Small intestine (tissue), 7 donors: ENCODE measurements at regions not wholly inside any gene's neighbourhood (a gene's known extent, or its start where the extent isn't known, plus 50 kb on each side); places are given as distances from the start of the nearest gene placed in this dataset.

Experiments used
- DNase-seq, 2 donors: peaks; one replicate each; pipeline versions ENCODE4 v3.0.0 to v3.0.0-alpha.2; 2013
- FAIRE-seq: peaks from 2 replicates; lab custom pipeline; 2012; peaks lifted over from hg19 to GRCh38; lab: Jason Lieb, UNC
- H3K27ac ChIP-seq, 3 donors: one replicate each; pipeline ENCODE4 v1.5.1; 2013; ENCODE audit warnings: low read length in 2 of 3, mild to moderate bottlenecking in 2 of 3, control low read depth in 1 of 3, inconsistent platforms in 1 of 3, low read depth in 1 of 3, moderate library complexity in 1 of 3
- H3K27me3 ChIP-seq, 3 donors: one replicate each; pipeline ENCODE4 v1.6.1; 2013; ENCODE audit warnings: low read length in 3 of 3, inconsistent platforms in 1 of 3; ENCODE audit not compliant: control insufficient read depth in 3 of 3, insufficient read depth in 3 of 3
- H3K36me3 ChIP-seq, 3 donors: one replicate each; pipeline ENCODE4 v1.6.1; 2013; ENCODE audit warnings: low read length in 3 of 3, inconsistent platforms in 1 of 3, low read depth in 1 of 3, mild to moderate bottlenecking in 1 of 3, moderate library complexity in 1 of 3; ENCODE audit not compliant: control insufficient read depth in 3 of 3, insufficient read depth in 2 of 3
- H3K4me1 ChIP-seq, 3 donors: one replicate each; pipeline ENCODE4 v1.6.1; 2013; ENCODE audit warnings: low read length in 2 of 3, inconsistent platforms in 1 of 3, low read depth in 1 of 3, mild to moderate bottlenecking in 1 of 3, moderate library complexity in 1 of 3; ENCODE audit not compliant: control insufficient read depth in 3 of 3, insufficient read depth in 2 of 3
- H3K4me3 ChIP-seq, 3 donors: one replicate each; pipeline ENCODE4 v1.5.1; 2013; ENCODE audit warnings: low read length in 3 of 3, control low read depth in 1 of 3, inconsistent platforms in 1 of 3, low read depth in 1 of 3, mild to moderate bottlenecking in 1 of 3, moderate library complexity in 1 of 3
- H3K9me3 ChIP-seq, 2 donors: one replicate each; pipeline ENCODE4 v1.6.1; 2013; ENCODE audit warnings: low read depth in 1 of 2, low read length in 1 of 2; ENCODE audit not compliant: control insufficient read depth in 2 of 2, insufficient read depth in 1 of 2
- WGBS, 3 donors: extraction: QIAGEN DNeasy Blood & Tissue Kit; methylation state at CpG; one replicate each; pipeline ENCODE4 v1.1.7; 2013; 5-methylcytosine and 5-hydroxymethylcytosine counted together
- donor health status: healthy with polysubstance abuse.
- donor health status: control.
- donor health status: control.
- donor health status: Bipolar disorder and iron deficiency.
- donor health status: healthy.

DNA sequence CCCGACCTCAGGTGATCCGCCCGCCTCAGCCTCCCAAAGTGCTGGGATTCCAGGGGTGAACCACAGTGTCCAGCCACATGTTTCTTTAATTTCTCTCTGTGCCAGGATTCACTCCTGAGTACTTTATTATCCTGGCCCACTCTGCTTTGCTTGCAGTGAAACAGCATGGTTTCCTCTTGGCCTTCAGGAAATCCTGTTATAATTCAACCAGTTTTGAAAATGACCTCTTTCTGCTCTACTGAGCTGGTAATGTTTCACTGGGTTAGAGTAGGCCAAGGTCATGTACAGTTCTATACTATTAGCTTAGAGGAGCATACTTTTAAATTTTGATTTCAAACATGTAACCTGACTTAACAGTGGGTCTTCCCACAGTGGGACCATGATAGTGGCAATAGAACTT is 90.6 kb upstream of the PELI1 start:
- H3K9me3 ChIP-seq: no peaks in the 10 kb centered on the region
- WGBS, 3 donors: 63 to 78% (median 73%) methylated on average over 3 of the region's 3 CpGs

DNA sequence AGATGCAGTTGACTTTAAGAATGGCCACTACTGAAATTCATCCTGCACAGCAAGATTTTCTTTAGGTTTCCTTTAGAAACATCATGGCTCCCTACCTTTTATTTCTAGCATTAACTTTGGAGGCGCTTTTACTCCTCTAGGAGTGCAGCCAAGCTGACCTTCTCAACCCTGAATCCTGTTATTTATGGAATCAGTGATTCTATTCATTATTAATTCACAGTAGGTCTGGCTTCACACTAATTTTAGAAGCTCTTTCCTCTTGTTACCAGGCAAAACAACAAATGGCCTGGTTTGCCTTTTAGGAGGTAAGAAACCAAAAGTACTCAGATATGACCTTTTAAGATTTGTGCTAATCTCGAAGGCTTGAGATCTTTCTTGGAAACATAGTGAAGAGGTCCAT is 93.0 kb upstream of the PELI1 start:
- Histone ChIP-seq H3K4me3 (no peak overlapping the region), H3K9me3 (no peaks in the 10 kb centered on the region), H3K27me3 (no peaks in the 10 kb centered on the region), H3K27ac (no peak overlapping the region), H3K4me1 (no peaks in the 10 kb centered on the region), H3K36me3 (no peaks in the 10 kb centered on the region)
- WGBS, 3 donors: 68 to 91% (median 90%) methylated on average over 2 of the region's 2 CpGs
- no peak for FAIRE-seq
- no peak for DNase-seq

More for the DNA sequence above, 90.6 kb upstream of the PELI1 start:
- H3K4me3 ChIP-seq: no peak overlapping the region
- H3K27me3 ChIP-seq: no peaks in the 10 kb centered on the region
- no peaks in the 10 kb centered on the region for H3K36me3 ChIP-seq
- no peaks in the 10 kb centered on the region for H3K4me1 ChIP-seq
- no peak for DNase-seq
- no peak overlapping the region for H3K27ac ChIP-seq
- no peak for FAIRE-seq

DNA sequence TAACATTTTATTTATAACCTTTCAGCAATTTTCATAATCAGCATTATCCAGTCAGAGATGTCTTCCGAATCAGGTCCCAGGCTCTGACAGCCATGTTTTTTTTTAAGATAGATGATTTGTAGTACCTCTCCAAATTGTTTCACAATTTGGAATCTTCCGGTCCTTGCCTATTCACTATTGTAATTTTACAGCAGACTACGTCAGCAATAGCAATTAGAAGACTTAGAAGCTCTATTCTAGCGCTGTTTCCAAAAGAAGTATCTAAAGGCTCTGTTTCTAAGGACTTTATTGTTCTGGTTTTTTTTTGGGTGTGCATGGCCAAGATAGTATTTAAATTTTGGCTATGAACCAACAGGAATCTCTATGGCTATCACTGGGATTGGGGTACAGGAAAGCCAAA is 94.6 kb upstream of the PELI1 start:
- no peak overlapping the region for H3K27ac ChIP-seq
- no peaks in the 10 kb centered on the region for H3K9me3 ChIP-seq
- 88 to 95% (median 93%) methylated on average over 4 of the region's 4 CpGs for WGBS, 3 donors
- no peaks in the 10 kb centered on the region for H3K36me3 ChIP-seq
- H3K27me3 ChIP-seq: no peaks in the 10 kb centered on the region
- H3K4me3 ChIP-seq: no peak overlapping the region
- DNase-seq (no peak), FAIRE-seq (no peak)
- H3K4me1 ChIP-seq: peaks cover 0 to 4% (median 0%) of the 10 kb centered on the region in 3 donors

DNA sequence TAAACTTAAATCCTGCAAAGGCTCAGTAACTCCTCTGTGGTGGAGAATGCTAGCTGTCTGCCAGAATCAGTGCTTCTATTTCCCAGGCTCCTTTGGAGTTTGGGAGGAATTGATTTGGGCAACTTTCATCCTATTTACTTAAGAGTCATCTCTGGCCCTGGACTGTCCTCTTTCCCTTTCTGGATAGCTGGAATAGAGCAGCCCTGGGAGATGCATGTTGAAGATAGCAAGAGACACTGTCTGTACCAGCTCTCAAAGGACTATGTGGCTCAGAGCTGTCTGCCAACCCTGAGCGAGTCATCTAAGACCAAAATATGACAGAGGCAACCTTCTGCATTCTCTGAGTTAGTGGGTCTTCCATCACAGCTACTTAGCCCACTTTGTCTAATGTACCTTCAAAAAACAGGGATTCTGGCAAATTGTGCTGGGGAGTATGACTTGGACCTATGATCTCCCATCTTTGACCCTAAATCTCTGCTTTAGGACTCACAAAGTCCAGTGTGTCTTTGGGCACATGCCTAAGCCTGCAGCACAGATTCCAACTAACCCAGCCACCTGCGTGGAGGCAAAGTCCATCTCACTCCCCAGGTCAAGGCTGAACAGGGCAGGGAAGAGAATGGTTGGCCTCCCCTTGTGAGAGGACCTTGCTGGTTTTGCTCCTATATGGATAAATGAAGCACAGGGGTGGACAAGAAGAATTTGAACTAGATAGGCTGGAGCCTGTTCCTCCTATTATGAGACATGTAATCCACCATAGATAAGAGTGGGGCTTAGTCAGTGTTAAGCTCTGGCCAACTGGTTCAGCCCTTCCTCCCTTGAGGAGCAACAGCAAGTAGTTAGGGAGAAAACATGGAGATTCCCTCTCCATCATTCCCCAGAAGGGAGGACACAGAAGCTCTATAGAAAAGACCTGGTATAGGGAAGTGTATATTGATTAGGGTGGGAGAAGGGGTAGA is 99.1 kb upstream of the PELI1 start:
- H3K4me1 ChIP-seq: peaks cover 0 to 4% (median 0%) of the 10 kb centered on the region in 3 donors
- FAIRE-seq (no peak), DNase-seq (peak; percentile 28 to 76)
- 51 to 79% (median 60%) methylated on average over 2 of the region's 2 CpGs for WGBS, 3 donors
- no peak overlapping the region for H3K27ac ChIP-seq
- H3K4me3 ChIP-seq: no peak overlapping the region
- H3K9me3 ChIP-seq: no peaks in the 10 kb centered on the region
- no peaks in the 10 kb centered on the region for H3K36me3 ChIP-seq
- no peaks in the 10 kb centered on the region for H3K27me3 ChIP-seq

DNA sequence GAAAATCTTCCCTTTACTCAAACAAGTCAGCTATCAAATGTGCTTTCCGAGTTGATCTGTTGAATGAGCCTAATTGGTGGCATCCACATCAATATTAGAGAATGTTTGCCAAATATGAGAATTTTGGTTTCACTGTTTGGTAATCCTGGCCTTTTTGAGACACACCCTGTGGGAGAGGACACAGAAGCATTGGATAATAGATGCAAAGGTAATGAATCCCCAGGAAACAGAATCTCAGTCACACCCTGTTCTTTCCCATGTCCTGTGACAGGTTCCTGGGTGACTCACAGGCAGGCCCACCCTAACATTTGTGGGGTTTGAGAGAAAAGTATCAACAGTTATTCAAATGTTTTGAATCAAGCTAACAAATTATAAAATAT is 99.8 kb upstream of the PELI1 start:
- 90 to 96% (median 92%) methylated on average over 1 of the region's 1 CpG for WGBS, 3 donors
- Histone ChIP-seq H3K36me3 (no peaks in the 10 kb centered on the region), H3K4me1 (peaks cover 0 to 4% (median 0%) of the 10 kb centered on the region in 3 donors), H3K4me3 (no peak overlapping the region), H3K9me3 (no peaks in the 10 kb centered on the region), H3K27ac (no peak overlapping the region), H3K27me3 (no peaks in the 10 kb centered on the region)
- peak in 1 of 2 donors; percentile 22 for DNase-seq
- FAIRE-seq: no peak

DNA sequence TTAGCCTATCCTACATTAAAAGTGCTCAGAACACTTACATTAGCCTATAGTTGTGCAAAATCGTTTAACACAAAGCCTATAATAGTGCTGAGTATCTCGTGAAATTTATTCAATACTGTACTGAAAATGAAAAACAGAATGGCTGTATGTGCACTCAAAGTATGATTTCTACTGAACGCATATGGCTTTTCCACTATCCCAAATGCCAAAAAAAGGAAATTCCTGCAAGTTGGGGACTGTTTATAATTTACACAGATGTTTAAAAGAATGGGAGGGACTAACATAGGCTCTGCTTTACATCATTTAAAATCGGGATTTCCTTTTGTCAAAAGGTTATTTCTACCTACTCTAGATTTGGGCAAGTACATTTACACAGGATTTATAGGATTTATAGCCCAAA is 101.4 kb upstream of the PELI1 start:
- no peak for FAIRE-seq
- Histone ChIP-seq H3K4me3 (no peak overlapping the region), H3K36me3 (no peaks in the 10 kb centered on the region), H3K4me1 (peaks cover 0 to 4% (median 0%) of the 10 kb centered on the region in 3 donors), H3K9me3 (no peaks in the 10 kb centered on the region), H3K27me3 (no peaks in the 10 kb centered on the region), H3K27ac (no peak overlapping the region)
- no peak for DNase-seq
- WGBS, 3 donors: 70 to 89% (median 82%) methylated on average over 4 of the region's 4 CpGs

DNA sequence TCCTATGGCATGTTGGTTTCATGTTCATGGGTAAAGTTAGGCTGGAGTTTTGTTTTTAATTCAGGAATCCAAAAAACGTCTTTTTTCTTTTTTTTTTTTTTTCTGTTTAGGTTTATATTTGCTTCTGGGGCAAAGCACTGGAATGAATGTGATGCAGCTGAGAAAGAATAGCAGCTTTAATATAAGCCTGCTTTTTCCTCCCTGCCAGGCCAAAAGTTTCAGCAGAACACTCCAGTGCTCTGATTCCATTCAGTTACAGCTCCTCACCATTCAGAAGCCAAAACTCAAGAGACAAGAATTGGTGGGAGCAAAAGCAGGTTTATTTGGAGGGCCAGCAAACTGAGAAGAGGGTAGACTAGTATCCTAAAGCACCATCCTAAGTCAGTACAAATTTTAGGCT is 102.7 kb upstream of the PELI1 start:
- WGBS, 3 donors: 41 to 51% (median 46%) methylated on average over 1 of the region's 1 CpG
- FAIRE-seq (no peak), DNase-seq (no peak)

DNA sequence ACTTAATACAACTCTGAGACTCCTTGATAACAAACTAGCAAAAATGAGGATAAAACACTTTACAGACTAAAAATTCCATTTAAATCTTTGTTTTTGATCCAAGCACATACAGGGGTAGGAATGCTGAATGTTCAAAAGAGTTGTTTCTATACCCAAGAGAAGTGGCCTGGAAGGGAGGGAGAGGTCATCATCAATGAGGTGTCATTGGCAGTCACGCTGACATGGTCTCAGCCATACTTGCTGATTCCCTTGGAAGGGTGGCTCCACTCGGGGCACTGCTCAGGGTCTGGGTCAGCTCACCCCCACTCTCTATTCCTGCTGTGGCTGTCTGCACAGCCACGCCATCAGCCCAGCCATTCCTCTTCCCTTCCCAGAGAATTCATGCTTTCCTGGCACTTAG is 105.2 kb upstream of the PELI1 start:
- no peak overlapping the region for H3K27ac ChIP-seq
- DNase-seq (no peak), FAIRE-seq (no peak)
- no peaks in the 10 kb centered on the region for H3K27me3 ChIP-seq
- H3K9me3 ChIP-seq: no peaks in the 10 kb centered on the region
- no peak overlapping the region for H3K4me3 ChIP-seq
- WGBS, 3 donors: 91 to 96% (median 95%) methylated on average over 3 of the region's 3 CpGs
- no peaks in the 10 kb centered on the region for H3K4me1 ChIP-seq
- H3K36me3 ChIP-seq: no peaks in the 10 kb centered on the region

More for the DNA sequence above, 102.7 kb upstream of the PELI1 start:
- no peaks in the 10 kb centered on the region for H3K9me3 ChIP-seq
- H3K36me3 ChIP-seq: no peaks in the 10 kb centered on the region
- H3K27ac ChIP-seq: no peak overlapping the region
- no peaks in the 10 kb centered on the region for H3K27me3 ChIP-seq
- H3K4me3 ChIP-seq: no peak overlapping the region
- H3K4me1 ChIP-seq: peaks cover 0 to 4% (median 0%) of the 10 kb centered on the region in 3 donors
